ENCODE measurements at regions not wholly inside any gene's neighbourhood (a gene's known extent, or its start where the extent isn't known, plus 50 kb on each side); places are given as distances from the start of the nearest gene placed in this dataset.

GRCh38 chr16:81185416-81185815 lies 53.1 kb upstream of the BCO1 start:
- no peak for DNase-seq

- DNase-seq: peak; percentile 2
Measured at GRCh38 chr16:81181013-81181720, 57.3 kb upstream of the BCO1 start.

- DNase-seq: no peak
Measured at GRCh38 chr16:81180578-81180977, 57.9 kb upstream of the BCO1 start.

GRCh38 chr16:81179219-81179618 lies 59.3 kb upstream of the BCO1 start:
- no peak for DNase-seq

- no peak for DNase-seq
Measured at GRCh38 chr16:81175325-81175891, 63.1 kb upstream of the BCO1 start.

GRCh38 chr16:81174644-81175324 lies 63.7 kb upstream of the BCO1 start:
- no peak for DNase-seq

GRCh38 chr16:81172769-81173658 lies 65.5 kb upstream of the BCO1 start:
- no peak for DNase-seq

- no peak for DNase-seq
Measured at GRCh38 chr16:81170824-81171223, 67.7 kb upstream of the BCO1 start.

- DNase-seq: no peak
Measured at GRCh38 chr16:81168406-81168805, 70.1 kb upstream of the BCO1 start.

GRCh38 chr16:81167851-81168250 lies 70.6 kb upstream of the BCO1 start:
- no peak for DNase-seq

GRCh38 chr16:81166417-81167300 lies 70.5 kb upstream of the GCSH start:
- no peak for DNase-seq

- DNase-seq: peak; percentile 40
Measured at GRCh38 chr16:81165411-81166097, 69.4 kb upstream of the GCSH start.

GRCh38 chr16:81164958-81165357 lies 68.8 kb upstream of the GCSH start:
- DNase-seq: no peak

GRCh38 chr16:81164481-81164880 lies 68.3 kb upstream of the GCSH start:
- no peak for DNase-seq

GRCh38 chr16:81163671-81164070 lies 67.5 kb upstream of the GCSH start:
- DNase-seq: no peak

GRCh38 chr16:81158964-81159363 lies 62.8 kb upstream of the GCSH start:
- DNase-seq: peak; percentile 2

GRCh38 chr16:81155769-81156168 lies 59.6 kb upstream of the GCSH start:
- no peak for DNase-seq

GRCh38 chr16:81151648-81152310 lies 55.6 kb upstream of the GCSH start:
- no peak for DNase-seq

GRCh38 chr16:81149614-81150013 lies 53.4 kb upstream of the GCSH start:
- no peak for DNase-seq

- DNase-seq: no peak
Measured at GRCh38 chr16:81148277-81148676, 52.1 kb upstream of the GCSH start.

Measured in NCI-H345 (cell line).